Sciatic nerve (tissue), 2 donors: ENCODE measurements at regions not wholly inside any gene's neighbourhood (a gene's known extent, or its start where the extent isn't known, plus 50 kb on each side); places are given as distances from the start of the nearest gene placed in this dataset.
"Not testable (repeated sequence)": the region's sequence is repeated elsewhere in the genome, so short reads cannot be mapped to it uniquely, and the experiment has no call there.

Experiments used
- ATAC-seq: fragments of 200-7000 bp; cut with Tn5 transposase; one replicate; pipeline ENCODE4 v1.9.1; 2020; ENCODE audit warnings: mild to moderate bottlenecking, moderate library complexity
- DNase-seq: peaks from one replicate; pipeline ENCODE4 v3.0.0-alpha.2; 2020; ENCODE audit warnings: low spot score
- intact Hi-C: fragments of 100-400 bp; cut with DNase I; formaldehyde crosslinking; loops from one replicate; pipeline ENCODE4 v1.14.2; 2022
- donor health status: DM: no; HTN: no; CAD: no.
- donor health status: DM: no; HTN: no; CAD: no.

DNA sequence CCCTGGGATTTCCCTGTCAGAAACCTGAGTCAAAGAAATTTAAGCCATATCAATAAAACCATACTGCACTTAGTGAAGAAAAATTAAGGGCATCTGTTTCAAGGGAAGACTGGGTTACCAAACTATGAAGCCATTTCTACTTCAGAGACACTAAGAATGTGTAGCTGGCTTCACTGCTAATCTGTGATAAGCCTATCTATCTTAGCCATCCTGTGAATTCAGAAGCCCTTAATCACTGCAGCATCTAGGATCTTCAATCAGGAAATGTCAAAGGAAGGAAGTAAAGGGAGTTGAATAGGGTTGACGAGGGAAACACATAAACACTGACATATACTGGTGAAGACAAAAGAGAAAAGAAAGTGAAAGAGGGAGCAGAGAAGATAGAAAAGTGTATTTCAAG lies 777.6 kb upstream of the DIAPH2 start:
- ATAC-seq = no peak
- intact Hi-C loops = no loop called here

DNA sequence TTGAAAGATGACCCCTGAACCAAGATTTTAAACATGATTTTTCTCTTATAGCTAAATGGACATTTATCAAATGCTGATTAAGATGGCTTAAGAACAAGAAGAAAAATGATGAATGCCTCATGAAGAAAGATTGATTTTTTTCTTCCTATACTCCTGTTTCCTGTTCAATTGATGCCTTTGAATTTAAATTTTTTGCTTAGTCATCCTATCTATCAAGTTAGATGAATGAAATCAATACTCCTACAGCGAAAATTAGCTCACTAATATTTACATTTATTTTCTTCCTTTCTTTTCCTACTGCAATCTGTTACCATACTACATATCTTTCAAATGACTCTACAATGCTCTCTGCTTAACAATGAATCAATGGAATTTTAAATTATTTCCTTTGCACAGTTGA lies 773.6 kb upstream of the DIAPH2 start:
- no peak for ATAC-seq
- intact Hi-C loops = no loop called here
- DNase-seq = no peak

More for the DNA sequence above, 777.6 kb upstream of the DIAPH2 start:
- no peak for DNase-seq

DNA sequence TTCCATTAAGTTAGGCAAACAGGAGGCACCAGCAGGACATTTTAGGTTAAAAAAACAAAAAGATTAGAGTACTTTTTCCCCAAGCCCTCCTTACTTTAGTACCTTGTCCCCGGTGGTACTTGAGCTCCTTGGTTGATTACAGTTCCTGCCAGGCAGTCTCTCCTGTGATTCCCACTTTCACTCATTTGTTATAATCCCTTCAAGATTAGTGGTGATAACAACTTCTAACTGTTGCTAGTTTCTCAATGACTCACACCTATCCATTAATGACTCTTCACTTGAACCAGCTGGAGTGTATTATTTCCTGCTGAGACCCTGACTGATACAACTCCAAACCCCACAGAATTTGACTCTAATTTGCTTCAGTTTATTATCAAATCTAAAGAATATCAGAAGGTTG lies 765.0 kb upstream of the DIAPH2 start:
- ATAC-seq = no peak
- intact Hi-C loops = no loop called here
- DNase-seq = no peak

DNA sequence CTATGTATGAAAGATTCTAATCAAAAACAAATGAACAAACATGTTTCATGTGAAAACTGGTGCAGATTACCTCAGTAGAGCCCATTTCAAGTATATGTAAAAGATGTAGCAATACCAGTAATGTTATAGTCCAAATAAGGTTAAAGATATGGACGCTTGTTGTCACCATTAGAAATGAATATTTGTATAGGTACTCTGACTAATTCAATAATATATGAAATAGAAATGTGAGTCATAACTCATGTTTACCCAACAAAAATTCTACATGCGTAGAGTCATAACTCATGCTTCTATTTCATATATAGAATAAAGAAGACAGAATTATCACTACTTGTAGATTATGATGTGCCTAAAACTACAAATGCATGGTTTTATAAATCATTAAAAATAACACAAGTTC lies 739.1 kb upstream of the DIAPH2 start:
- intact Hi-C loops = no loop called here
- DNase-seq (no peak), ATAC-seq (no peak)

DNA sequence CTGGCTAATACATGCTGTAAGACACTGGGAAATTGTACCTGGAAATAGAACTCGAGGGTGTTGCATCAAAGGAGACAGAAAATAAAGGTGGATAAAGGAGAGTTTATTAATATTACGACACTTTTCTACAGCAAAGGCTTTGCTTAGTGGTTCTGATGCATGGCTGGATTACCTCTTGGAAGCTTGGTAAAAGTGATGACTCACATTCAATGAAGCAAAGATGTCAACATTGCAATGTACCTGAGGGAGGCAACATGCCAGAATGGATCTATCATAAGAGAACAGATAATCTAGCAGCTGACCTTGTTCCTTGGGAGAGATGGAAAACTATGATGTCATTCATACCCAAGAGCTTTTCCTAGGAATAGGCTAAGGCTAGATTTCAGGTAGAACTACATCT lies 735.1 kb upstream of the DIAPH2 start:
- no peak for DNase-seq
- intact Hi-C loops = no loop called here
- no peak for ATAC-seq

DNA sequence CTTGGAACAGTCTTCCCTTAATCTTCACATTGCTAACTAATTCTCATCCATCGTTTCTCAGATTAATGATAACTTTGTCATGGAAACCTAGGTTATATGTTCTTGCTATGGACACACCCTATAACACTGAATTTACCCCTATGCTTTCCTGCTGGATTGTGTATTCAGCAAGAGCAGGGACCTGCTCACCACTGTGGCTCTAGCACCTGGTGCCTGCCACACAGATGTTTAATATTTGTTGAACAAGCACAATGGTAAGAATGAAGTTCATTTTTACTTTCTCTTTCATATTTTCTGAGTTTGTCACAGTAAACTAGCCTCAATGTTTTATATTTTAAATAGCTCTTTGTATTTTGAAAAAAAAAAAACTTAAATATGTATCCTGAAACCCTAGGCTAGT lies 734.0 kb upstream of the DIAPH2 start:
- no peak for ATAC-seq
- no peak for DNase-seq
- intact Hi-C loops = no loop called here

DNA sequence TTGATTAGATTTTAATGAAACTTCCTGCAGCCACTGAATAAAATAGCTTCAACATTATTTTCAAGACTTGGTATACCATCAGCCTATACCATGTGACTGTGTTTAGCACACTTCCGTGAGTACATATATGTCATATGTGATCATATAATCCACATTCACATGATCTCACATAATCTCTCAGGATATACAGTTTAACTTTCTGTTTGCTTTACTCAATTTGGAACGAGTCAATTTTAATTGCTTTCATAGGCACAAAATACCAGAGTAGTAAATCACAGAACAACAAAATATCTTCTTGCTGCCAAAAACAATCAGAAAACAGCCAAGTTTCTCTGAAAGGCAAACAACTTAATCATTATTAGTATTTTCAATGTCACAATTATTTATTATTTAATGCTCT lies 731.1 kb upstream of the DIAPH2 start:
- ATAC-seq = no peak
- DNase-seq = no peak
- intact Hi-C loops = no loop called here

DNA sequence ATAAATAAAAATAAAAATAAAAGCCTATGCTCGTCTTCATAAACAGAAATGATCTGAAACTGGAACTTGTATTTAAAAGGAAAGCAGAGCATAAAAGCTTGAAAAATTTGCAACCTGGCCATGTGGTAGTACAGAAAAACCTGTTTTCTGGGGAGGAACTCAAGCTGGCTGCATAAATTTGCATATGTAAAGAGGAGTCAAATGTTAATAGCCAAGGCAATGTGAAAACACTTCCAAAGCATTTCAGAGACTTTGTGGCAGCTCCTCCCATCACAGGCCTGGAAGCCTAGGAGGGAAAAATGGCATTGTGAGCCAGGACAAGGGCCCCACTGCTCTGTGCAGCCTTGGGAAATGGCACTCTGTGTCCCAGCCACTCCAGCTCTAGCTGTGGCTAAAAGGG lies 727.9 kb upstream of the DIAPH2 start:
- intact Hi-C loops = no loop called here
- ATAC-seq (no peak), DNase-seq (no peak)

DNA sequence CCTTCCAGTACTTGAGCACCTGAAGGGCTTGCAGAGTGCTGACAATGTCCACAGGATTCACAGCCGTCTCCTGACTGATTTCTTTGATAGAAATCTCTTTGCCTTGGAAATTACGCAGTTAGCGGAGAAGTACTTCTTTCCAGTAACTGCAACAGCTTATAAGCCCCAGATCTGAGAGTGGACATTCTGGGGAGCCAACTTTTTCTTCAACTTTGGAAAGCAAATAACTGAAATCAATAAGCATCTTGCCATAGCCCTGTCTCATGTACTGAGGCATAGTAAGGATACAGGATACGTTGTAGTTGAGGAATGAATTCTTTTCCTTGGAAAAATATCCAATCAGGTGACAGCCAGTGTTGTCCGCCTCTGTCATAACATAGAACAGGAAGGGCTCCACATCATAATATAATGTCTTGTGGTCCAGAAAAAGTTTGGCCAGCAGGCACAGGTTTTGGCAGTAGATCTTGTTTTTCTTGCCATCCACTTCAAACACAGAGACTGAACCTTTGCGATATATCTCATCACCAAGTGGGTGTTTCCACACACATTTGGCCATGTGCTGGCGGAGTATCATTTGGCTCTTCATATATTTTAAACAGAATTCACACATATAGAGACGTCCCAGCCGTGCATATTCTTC lies 711.1 kb upstream of the DIAPH2 start:
- ATAC-seq, intact Hi-C loops, DNase-seq: not testable (repeated sequence)

DNA sequence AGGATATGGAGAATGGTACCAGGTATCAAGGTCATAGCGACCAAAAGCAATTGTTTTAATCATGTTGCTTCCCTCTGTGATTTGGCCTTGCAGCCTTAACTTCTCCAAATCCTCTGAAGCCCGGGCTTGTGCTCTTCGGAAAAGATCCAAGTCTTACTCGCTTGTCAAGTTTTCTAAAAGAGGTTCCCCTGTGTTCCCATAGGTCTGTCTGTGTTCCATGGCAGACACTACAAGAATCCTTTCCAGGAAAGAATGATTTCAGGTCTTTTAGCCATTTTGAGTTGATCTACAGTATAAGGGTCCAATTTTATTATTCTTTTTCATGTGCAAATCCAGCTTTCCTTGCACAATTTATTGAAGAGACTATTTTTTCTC lies 710.6 kb upstream of the DIAPH2 start:
- DNase-seq (no peak), ATAC-seq (no peak)
- intact Hi-C loops = no loop called here

DNA sequence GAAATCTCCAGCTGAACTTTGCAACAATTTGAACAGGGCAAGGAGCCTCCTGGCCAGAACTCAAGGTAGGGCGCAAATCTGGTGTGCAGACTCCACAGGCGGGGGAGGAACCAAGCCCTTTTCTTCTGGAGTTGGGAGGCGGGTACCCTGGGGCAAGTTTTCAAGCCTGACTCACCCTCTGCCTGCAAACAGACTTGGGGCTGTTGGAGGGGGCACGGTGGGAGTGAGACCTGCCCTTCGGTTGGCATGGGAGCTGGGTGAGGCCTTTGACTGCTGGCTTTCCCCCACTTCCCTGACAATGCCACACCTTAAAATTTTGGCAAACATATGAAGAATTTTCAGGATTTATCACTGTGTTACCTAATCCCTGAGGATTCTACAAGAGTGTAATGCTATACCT lies 709.8 kb upstream of the DIAPH2 start:
- intact Hi-C loops = no loop called here
- ATAC-seq (no peak), DNase-seq (no peak)

DNA sequence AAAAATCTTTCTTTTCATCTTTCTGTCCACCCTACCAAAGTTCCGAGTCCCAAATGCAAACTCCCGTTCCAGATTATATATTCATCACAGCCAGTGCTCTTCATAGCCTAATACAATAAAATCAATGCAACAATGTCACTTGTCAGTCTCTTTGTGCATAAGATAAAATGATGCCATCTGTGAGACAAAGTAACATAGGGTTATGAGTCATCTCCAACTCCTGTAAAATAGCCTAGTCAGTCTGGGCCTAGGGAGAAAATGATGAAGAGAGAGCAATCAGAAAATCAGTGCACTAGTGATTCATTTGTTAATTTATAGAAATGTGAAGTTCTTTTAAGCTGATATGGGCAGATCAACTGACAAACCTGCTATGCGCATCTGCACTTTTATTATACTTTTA lies 689.1 kb upstream of the DIAPH2 start:
- intact Hi-C loops = no loop called here
- ATAC-seq (no peak), DNase-seq (no peak)

DNA sequence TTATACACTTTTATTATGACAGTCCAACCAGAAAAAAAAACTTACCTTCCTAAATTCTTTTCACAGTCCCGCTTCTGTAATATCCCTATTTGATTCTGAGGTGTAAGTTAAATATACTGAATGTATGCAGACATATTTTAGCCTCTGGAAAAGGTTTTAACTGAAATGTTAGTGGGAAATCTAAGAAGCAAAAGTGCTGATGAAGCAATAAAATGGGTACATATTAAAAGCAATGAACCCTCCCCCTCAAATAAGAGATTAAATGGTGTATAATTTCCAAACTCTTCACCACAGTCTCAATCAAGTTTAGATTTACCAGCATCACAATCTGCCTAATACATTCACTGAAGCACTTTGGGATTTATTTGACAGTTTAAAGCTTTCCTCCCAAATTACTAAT lies 688.3 kb upstream of the DIAPH2 start:
- DNase-seq = no peak
- intact Hi-C loops = no loop called here
- no peak for ATAC-seq

DNA sequence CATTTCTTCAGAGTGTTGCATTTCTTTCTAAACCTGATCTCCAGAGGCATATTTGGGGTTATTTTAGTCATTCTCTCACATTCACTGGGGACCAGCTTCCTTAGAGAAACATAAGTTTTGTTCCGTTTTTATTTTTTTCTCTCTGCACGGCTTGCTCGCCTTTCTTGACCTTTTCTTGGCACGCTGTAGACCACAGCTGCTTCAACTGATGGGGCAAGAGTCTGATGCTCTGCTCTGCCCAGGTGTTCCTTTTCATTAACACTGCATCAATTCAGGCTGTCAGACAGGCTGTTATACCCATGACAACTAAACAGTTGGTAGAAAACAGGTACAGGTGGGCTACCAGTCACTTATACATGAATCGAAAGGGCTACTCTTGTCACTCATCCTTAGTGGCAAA lies 682.2 kb upstream of the DIAPH2 start:
- no peak for DNase-seq
- ATAC-seq = no peak
- intact Hi-C loops = no loop called here

DNA sequence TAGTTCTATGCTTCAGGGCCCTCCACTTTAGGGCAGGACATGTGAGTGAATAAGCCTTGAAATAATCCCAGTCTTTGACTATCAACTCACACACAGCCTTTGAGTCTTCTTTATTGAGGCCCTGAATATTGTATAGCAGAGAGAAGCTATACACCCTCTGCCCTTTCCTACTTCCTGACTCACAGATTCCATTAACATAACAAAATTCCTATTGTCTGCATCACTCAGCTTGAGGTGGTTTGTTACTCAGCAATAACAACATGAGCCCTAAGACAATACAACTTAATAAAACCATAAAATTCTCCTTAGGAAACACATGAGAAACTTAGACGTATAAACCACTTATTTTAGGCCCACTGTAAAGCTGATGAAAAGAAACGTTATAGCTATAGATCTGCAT lies 680.3 kb upstream of the DIAPH2 start:
- no peak for DNase-seq
- intact Hi-C loops = no loop called here
- ATAC-seq = no peak

DNA sequence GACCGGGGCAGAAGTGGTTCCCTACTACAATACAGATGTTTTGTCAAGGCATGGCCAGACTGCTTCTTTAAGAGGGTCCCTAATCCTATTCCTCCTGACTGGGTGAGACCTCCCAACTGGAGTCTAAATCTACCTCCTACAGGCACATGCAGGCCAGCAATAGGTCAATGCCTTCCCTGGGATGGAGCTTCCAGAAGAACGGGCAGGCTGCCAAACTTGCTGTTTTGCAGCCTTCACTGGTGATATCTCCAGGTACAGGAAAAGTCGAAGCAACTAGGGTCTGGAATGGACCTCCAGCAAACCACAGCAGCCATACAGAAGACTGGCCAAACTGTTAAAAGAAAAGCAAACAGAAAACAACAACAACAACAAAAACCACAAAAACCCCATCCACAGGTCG lies 678.4 kb upstream of the DIAPH2 start:
- intact Hi-C loops = no loop called here
- DNase-seq (no peak), ATAC-seq (no peak)

DNA sequence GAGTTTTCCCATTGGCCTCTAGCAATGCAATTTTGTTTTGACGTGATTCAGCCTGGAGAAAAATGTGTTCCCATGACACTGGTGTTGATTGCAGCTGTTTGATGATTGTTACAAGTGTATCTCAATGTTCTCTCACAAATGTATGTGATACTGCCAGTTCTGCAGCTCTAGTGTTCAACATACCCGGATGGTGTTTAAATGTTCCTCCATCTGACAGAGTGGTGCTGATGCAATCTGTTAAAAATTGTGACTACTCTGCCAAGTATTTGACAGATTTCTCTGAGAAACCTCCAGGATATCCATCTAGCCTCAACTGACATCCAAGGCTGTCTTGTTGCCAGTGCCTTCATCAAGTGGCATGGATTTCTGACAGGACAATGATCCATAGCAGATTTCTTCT lies 657.2 kb upstream of the DIAPH2 start:
- intact Hi-C loops = no loop called here
- ATAC-seq = no peak
- no peak for DNase-seq

DNA sequence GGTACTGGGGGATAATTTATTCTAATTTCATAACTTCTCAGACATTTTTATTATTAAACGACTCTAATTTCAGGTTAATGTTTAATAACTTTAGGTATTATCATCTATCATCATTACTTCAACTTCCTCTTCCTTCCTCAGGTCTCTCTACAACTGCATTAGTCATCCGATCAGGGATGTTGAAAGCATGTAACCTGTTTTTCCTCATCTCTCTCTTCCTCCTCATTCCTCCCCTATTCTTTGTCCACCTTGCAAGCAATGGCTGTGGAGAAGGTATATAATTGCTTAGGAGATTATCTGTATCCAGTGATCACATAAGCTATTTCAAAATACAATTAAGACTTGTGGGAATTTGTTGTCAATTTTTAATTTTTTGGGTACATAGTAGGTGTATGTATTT lies 632.6 kb upstream of the DIAPH2 start:
- DNase-seq = no peak
- intact Hi-C loops = no loop called here
- no peak for ATAC-seq

DNA sequence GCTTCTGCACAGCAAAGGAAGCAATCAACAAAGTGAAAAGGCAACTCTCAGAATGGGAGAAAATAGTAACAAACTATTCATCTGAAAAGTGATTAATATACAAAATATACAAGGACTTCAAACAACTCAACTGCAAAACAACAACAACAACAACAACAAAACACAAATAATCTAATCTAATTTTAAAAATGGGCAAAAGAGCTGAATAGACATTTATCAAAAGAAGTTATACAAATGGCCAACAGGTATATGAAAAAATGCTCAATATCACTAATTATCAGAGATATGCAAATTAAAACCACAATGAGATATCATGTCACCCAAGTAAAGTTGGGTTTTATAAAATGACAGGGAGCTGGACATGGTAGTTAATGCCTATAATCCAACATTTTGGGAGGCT lies 602.8 kb upstream of the DIAPH2 start:
- ATAC-seq (no peak), DNase-seq (no peak)
- intact Hi-C loops = no loop called here

DNA sequence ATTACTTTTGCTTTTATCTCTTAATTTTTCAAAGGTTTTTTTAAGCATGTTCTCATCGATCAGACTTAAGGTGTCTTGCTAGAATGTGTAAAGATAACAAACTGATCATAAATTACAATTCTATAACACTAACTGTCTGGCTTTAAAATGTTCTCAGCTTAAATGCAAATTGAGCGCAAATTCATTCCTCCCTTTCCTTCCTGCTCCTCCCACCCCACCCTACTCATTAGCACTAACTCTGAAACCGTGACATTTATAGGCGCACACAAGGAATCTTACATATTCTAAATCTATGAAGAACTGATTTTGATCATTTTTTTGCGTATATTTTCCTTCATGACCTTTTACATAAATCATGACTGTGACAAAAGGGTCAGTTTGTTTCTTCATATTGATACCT lies 590.0 kb upstream of the DIAPH2 start:
- no peak for ATAC-seq

DNA sequence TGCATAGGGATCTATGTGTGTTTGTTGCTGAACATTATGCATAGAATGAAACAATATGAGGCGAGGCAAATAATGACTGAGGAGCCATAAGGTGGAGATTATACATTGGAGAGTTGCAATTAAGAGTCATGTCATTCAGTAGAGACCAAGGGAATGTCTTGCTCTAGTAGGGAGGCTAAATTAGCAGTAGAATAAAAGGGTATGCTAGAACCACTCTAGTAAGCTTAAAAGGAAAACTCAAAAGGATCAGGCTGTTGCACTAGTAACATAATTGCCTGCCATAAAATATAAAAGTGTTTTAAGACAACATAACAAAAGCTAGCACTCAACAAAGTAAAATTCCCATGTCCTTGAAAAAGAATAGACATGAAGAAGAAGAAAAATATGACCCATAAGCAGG lies 586.2 kb upstream of the DIAPH2 start:
- ATAC-seq = no peak
- intact Hi-C loops = no loop called here
- DNase-seq = no peak

More for the DNA sequence above, 590.0 kb upstream of the DIAPH2 start:
- no peak for DNase-seq
- intact Hi-C loops = no loop called here

DNA sequence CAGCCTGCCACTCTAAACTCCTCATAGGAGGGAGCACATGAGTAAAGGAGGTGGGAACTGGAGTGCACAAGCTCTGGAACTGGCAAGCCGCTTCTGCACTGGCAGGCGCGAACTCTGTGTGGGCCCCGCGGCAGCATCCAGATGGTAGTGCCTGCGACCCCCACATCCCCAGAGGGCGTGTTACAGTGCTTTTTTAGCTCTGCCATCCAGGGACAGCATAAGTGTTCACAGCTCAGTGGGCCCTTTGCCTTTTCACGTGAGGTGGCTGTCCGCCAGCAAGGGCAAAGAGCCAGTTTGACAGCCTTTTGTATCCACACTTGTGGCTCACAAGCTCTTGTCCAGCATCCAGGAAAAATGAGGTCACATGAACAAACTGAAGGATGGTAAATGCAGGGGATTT lies 581.6 kb upstream of the DIAPH2 start:
- DNase-seq (no peak), ATAC-seq (no peak)
- intact Hi-C loops = no loop called here
